SW 1271 (cell line): ENCODE measurements at regions not wholly inside any gene's neighbourhood (a gene's known extent, or its start where the extent isn't known, plus 50 kb on each side); places are given as distances from the start of the nearest gene placed in this dataset.
A peak's percentile ranks its signal among the peaks of the same experiment; 100 is the strongest.
"Not testable (repeated sequence)": the region's sequence is repeated elsewhere in the genome, so short reads cannot be mapped to it uniquely, and the experiment has no call there.

Experiments
- DNase-seq, 2 experiments: peaks; one replicate each; lab custom pipeline; 2025; lab: John Stamatoyannopoulos, UW

DNA sequence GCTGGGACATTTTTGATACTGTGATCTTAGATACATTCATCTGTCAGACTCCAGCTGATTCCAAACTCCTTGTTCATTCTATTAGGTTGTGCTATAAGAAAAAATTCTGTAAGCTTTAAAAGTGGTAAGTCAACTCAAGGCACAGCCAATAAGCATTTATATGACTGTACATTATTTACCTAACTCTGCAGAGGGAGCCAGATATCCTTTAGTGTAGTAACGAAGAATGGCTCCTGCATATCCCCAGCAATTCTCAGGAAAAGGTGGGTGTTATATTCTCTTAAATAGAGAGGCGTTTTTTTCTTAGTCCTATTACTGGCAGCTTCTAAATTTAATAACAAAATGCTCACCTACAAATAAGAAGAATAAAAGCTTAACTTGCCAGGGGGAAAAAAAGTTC, 374.3 kb upstream of the GOT2 start:
- no peak for DNase-seq

DNA sequence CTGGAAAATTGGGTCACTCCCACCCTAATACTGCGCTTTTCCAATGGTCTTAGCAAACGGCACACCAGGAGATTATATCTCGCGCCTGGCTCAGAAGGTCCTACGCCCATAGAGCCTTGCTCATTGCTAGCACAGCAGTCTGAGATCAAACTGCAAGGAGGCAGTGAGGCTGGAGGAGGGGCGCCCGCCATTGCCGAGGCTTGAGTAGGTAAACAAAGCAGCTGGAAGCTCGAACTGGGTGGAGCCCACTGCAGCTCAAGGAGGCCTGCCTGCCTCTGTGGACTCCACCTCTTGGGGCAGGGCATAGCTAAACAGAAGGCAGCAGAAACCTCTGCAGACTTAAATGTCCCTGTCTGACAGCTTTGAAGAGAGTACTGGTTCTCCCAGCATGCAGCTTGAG, 362.6 kb upstream of the GOT2 start:
- DNase-seq = not testable (repeated sequence)

DNA sequence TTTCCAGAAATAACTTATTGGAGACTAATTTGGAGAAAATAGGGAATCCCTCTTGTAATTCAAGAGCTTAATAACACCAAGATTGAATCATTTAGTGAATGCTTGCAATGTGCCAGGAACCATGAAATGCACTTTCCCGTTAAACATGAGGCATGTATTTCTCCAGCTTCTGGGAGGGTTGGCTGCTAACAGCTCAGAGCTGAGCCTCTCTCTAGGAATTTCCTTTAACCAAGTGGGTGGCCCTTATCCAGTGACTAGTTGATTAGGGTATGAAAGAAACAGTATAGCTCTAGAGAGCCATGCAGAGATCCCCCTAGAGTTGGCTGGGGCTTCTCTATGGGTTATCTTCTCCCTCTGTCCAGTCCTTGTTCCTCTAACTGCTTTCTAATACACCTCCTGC, 356.4 kb upstream of the GOT2 start:
- DNase-seq = no peak

DNA sequence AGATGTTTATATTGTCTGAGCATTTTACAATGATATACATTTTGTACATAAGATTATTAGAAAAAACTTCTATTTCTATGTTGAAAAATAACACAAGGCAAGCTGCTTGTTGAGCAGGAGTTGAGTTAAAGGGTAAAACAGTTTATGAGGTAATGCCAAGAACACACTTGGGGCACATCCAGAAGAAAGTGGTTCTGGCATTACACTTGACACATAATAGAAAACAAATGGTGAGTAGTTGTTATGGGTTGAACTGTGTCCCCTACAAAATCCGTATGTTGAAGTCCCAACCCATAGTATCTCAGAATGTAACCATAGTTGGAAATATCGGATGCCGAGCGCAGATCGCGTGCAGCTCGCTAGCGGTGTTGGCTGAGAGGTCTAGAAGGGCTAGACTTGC, 354.3 kb upstream of the GOT2 start:
- no peak for DNase-seq

DNA sequence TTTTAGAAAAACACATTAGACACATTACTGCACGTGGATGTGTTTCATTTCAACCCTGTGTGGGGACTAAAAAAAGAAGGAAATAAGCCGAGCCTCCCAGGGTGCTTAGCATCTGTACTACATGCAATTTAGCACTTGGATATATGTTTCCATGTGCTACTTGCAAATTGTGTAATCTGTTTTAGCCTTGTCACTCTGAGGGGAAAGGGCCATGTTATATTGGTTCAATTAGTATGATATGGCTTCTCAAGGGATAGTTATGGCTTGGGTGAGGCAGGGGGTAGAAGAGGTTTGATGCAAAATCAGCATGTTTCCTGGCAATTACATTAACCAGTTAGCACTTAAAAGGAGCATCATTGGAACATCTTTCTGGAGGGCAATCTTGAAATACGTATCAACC, 353.5 kb upstream of the GOT2 start:
- DNase-seq = no peak

DNA sequence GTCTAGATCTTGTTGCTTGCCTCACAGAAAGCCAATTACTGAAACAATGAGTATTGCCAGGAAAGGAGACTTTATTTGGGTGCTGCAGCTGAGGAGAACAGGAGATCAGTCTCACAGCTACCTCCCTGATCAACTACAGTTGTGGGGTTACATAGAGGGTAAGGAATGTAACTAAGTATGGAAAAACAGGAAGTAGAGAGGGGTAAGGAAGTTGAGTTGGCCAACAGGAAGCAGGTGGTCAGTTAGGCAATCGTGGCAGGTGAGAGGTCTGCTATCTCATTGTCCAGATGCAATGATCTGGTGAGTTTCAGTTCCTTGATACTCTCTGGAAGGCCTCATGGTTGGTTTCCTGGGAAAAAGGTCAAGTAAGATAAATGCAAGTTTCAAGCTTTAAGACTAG, 333.1 kb upstream of the GOT2 start:
- peak in 1 of 2 experiments; percentile 12 for DNase-seq

DNA sequence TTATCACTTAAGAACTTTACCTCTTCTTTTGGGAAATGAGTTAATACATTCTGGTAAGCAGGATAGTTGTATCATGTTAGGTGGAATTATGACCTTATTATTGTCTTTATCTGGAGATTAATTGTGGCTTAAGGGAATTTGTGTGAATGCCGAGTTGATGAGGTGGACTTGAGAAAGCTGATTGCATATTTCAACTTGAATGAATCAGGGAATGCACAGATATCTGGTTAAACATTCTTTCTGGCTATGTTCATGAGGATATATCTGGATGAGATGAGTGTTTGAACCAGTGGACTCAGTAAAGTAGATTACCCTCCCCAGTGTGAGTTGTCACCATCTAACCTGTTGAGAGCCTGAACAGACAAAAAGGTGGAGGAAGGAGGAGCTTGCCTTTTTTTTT, 326.1 kb upstream of the GOT2 start:
- peak in 1 of 2 experiments; percentile 13 for DNase-seq

DNA sequence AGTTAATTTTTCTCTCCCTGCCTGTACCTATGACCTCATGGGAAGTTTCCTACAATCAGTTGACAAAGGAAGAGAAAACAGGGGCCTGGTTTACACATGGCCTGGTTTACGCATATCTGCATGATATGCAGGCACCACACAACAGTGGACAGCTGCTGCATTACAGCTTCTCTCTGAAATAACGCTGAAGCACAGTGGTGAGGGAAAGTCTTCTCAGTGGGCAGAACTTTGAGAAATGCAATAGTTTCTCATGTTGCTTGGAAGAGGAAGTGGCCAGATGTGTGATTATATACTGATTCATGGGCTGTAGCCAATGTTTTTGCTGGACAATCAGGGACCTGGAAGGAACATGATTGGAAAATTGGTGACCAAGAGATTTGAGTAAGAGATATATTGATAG, 324.1 kb upstream of the GOT2 start:
- no peak for DNase-seq

DNA sequence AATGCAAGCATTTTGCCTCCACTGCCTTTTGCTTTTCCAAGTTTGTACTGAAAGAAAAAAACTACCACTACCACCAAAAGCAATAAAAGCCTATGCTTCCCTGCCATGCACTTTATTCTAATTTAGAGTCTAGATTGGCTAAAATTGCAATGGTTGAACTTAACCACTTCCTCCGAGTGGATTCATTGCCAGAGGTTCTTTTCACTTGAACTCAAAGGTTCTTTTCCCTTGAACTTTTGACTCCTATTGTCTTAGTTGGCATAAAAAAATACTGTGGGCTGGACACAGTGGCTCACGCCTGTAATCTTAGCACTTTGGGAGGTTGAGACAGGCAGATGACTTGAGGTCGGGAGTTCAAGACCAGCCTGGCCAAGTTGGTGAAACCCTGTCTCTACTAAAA, 319.8 kb upstream of the GOT2 start:
- DNase-seq = no peak

DNA sequence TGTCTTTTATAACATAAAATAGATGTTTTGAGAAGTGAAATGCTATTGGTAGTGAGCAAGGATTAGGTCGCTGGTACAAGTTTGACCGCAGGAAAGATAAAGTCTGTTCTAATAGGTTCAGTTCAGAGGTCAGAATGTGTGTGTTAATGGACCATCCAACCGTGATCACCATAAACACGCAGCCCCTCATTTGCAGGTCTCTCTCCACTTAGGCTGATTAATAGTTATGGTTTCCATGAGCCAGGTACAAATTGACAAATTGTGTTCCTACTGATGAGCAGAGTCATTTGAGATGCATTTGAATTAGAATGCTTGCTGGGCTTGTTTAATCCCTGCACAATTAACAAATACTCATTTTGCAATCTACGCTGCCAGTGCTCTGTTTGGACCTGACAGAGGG, 318.1 kb upstream of the GOT2 start:
- DNase-seq = no peak

DNA sequence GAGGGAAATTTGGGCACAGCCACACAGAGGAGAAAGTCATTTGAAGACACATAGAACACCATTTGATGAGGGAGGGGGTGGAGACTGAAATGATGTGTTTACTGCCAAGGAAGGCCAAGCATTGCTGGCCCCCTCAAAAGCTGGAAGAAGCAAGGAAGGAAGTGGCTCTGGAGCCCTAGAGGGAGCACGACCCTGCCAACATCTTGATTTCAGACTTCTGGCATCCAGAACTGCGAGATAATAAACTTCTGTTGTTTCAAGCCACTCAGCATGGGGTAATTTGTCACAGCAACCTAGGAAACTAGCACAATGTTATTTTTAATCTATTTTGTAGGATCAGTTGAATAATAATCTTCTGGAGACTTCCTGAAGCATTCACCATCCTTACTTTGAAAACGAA, 314.8 kb upstream of the GOT2 start:
- DNase-seq = no peak

DNA sequence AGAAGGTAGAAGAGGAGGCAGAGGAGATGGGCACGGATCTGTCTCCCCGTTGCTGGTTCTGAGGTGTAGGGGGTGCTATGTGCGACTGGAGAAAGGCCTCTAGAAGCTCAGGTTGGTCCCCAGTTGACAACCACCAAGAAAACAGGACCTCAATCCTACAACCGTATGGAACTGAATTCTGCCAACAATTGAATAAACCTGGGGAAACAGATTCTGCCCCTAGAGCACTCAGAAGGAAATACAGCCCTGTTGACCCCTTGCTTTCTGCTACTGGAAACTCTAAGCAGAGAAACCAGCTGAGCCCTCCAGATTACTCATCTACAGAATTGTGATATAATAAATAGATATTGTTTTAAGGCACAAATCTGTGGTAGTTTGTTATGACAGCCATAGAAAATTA, 313.0 kb upstream of the GOT2 start:
- DNase-seq = no peak

DNA sequence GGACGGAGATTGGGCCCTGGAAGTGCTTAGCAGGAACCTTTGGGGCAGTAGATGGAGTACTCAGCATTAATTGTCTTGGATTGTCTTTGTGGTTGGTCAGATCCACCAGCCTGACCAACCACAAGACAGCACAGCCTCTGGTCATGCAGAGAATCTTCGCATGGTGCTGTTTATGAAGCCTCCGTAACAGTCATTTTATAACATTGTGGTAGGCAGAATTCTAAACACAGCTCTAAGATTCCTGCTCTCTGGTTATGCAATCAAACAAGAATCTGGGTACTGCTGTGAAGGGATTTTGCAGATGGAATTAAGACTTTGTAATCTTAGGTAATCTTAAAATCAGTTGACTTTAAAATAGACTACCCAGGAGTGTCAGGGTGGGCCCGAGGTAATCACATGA, 312.2 kb upstream of the GOT2 start:
- DNase-seq = no peak

DNA sequence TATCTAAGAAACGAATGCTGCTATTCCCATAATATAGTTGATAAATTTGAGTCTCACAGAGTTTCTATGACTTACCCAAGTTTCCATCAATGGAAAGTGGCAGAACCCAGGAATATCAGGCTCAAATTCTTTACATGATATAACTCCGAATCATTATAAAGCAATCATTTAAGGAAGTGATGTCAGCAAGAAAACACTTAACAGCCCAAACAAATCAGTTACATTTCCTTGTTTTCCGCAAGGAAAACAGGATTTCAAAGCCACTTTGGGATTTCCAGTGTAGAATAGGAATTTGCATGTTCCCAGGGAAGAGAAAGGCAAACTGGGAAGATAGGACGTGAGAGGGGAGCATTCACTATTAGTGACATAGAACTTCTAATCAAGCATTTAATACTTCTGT, 311.4 kb upstream of the GOT2 start:
- no peak for DNase-seq

DNA sequence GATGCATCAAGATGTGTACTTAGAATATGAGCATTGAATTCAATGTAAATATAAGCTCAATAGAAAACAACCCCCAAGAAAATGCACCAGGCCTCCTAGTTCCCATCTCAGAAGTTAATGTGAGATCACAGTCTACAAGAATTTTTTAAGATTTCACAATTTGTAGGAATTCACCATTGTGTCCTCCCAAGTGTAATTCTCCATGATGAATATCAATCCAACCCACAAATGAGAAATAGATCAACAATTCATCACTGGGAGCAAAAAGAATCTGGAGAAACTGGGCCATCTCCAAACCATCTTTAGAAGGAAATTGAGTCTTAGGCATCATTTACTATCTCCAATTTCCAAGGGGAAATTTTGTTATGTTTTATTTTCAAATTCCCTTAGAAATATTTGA, 310.5 kb upstream of the GOT2 start:
- no peak for DNase-seq

DNA sequence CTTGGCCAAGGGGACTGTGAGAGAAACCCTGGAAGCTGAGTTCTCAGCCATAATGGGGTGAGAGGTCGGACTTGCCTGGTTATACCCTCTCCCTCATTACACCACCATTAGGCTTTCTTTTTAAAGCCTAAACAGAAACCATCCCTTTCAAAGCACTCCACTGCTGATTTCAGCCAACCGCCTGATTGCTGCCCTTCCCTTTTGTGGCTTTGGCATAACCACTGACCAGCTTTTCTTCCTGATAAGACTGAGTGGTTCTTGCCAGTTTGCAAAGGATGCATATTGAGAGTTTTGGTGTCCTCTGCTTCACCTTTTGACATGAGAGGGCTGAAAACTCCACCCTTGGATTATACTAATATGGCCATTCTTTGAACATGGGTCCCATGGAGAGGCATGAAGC, 308.2 kb upstream of the GOT2 start:
- no peak for DNase-seq

DNA sequence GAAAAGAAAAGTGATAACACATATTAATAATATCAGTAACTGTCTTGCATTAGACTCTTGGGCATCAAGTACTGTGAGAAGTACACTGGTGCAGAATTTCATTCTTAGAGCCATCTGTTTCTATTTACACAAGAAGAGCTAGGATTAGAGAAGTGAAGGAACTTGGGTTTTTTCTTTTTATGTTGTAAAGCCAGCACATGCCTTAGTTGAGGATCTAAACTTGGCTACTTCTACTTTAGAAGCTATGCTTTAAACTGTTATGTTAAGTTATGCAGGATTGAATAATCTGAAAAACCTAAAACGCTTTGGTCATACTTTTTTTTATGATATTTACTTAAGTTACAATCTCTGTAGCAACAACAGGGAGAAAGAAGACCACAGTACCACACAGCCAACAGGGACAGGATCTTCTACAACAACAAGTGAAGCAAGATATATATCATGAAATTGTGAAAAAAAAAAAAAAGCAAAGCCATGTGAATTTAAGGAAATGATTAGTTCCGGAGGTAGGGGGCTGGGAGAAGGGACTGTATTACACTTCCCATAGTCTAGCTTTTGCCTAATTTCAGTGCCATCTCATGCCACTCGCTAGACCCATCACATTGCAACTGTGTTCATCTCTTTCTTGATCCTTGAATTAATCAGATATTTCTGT, 305.1 kb upstream of the GOT2 start:
- no peak for DNase-seq

DNA sequence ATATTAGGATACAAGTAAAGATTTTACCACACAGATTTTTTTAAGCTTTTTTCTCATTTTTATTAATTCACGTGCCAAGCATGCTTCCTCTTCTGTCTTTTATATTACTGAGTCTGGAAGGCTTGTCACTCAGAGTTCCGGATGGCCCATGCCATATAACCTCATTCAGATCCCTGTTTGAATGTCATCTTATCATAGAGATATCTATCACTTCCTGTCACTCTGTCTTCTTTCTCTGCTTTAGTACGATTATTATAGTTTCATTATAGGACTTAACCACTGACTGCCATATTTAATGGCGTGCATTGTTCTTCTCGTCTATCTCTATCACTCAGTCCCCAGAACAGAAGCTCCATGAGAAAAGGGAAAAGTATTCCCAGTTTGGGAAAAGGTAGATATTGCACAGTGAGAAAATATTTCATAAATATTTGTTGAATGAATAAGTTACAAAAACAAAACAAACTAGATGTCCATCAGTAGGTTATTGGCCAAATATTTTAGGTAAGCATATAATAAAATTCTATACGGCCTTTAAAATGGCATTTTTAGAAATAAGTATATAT, 296.9 kb upstream of the GOT2 start:
- no peak for DNase-seq

DNA sequence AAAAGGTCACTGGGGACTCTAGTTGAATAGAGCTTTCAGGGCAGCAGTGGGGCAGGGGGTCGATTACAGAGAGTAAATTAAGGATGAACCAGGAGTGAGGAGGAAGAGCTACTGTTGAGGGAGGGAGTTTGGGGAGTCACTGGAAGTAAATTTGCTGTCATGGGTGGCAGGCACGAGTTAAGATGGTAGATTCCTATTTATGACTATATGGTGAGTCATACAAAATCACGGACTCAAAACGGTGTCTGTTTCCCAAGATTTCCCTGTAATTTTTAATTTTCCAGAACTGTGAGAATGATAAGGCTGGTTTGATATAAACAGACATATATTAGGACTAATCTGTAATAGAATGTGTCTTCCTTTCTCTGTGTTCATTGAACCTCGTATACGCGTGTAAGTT, 287.6 kb upstream of the GOT2 start:
- DNase-seq = peak in 1 of 2 experiments; percentile 1

DNA sequence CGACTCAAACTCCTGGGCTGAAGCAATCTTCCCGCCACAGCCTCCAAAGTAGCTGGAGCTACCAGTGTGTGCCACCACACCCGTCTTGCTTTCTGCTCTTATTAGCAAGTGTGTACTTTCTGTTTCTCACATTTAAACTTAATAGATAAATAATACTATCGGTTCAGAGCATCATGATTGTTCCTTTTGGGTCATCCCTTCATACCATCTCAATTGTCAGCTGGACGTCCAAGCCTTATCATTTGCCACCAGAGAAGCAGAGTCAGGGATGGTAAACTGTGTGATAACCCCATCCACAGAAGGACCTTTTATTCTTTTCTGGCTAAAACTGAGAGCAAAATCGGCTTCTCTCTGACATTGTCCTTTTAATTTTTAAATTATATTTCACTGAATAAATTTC, 279.8 kb upstream of the GOT2 start:
- DNase-seq = no peak

DNA sequence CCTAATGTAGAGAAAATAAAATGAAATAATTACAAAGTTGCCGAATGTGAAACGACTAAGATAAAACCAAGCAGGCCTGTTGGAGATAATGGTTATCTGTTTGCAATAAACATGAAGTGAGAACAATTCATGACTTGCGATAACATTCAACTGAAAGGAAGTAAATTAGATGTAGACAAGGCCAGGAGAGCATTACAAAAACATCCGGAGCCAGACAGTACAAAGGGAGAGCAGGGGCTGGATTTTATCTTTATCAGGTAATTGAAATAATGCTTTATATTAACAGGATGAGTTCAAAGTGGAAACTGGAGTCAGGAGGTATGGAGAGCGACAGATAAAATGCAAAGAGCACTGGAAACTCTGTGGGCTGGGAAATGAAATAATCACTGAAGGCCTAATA, 265.6 kb upstream of the GOT2 start:
- no peak for DNase-seq

DNA sequence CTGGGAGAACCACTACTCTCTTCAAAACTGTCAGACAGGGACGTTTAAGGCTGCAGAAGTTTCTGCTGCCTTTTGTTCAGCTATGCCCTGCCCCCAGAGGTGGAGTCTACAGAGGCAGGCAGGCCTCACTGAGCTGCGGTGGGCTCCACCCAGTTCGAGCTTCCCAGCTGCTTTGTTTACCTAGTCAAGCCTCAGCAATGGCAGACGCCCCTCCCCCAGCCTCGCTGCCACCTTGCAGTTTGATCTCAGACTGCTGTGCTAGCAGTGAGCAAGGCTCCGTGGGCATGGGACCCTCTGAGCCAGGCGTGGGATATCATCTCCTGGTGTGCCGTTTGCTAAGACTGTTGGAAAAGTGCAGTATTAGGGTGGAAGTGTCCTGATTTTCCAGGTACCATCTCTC, 258.6 kb upstream of the GOT2 start:
- DNase-seq = not testable (repeated sequence)

DNA sequence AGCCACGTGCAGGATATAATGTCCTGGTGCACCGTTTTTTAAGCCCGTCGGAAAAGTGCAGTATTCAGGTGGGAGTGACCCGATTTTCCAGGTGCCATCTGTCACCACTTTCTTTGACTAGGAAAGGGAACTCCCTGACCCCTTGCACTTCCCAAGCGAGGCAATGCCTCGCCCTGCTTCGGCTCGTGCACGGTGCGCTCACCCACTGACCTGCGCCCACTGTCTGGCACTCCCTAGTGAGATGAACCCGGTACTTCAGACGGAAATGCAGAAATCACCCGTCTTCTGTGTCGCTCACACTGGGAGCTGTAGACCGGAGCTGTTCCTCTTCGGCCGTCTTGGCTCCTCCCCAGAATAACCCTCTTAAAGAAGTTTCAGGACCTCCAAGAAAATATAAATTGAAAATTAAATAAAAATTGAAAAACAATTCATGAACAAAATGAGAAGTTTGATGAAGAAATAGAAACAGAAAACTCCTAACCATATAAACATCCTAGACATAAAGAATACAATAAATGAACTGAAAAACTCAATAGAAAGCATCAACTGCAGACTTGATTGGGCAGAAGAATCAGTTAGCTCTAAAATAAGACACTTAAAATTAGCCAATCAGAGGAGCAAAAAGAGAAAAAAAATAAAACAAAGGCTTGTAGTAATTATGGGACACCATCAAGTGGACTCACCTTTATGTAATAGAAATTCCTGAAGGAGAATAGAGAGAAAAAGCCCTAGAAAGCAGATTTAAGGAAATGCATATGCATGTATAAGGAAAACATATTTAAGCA, 249.3 kb upstream of the GOT2 start:
- not testable (repeated sequence) for DNase-seq

DNA sequence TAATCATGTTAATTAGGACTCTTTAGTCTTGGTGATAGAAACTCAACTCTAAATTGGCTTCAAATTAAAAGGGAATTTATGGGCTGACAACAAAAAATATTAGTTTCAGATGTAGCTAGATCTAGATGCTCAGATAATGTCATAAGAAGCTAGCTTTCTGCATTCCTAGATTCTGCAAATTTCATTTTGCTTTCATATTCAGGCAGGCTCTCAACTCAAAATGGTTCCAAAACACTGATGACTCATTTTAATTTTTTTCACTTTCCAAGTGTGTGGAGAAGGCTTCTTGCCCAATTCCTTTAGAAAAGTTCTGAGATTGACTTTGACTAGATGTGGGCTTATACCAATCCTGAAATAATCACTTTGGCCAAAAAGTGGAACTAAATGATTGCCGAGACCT, 236.7 kb upstream of the GOT2 start:
- no peak for DNase-seq
